ENCODE measurements at regions not wholly inside any gene's neighbourhood (a gene's known extent, or its start where the extent isn't known, plus 50 kb on each side); places are given as distances from the start of the nearest gene placed in this dataset.
"Not testable (repeated sequence)": the region's sequence is repeated elsewhere in the genome, so short reads cannot be mapped to it uniquely, and the experiment has no call there.

DNA sequence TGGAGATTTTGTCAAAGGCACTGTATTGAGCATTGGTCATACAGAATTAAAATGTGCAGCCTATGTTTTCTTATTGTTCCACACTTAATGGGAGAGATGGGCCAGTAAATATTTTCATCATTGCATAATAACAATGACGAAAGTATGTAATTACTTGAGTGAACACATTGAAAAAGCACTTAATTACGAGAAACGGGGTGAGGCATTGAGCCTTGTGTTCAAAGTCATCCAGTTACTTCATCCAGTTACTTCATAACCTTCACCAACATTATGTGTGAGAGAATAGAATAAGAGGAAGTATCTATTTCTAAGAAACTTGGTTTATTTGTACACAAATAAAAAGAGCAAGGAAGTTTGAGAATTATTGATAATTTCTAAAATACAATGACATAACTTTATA is 1427.0 kb downstream of the ADGRL3 start:
- DNase-seq, result no peak

GRCh38 chr4:62622089-62622488 is 1422.0 kb downstream of the ADGRL3 start:
- DNase-seq, result no peak

DNA sequence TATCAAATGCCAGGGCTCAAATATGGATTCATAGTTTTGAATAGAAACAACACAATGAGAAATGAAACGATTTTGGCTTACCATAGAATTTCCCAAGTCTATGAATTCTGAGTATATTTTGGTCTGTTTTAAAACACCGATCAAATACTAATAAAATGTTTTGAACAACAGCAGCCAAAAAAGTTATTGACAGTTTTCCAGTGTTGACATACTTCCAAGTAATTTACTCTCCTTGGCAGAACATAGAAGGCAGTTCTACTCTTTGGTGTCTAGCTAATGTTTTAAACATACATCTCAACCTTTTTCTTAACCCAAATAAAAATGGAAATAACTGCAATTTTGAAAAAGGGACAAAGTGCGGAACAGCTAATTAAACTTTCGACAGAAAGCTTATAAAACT is 1419.8 kb downstream of the ADGRL3 start:
- no peak for DNase-seq

DNA sequence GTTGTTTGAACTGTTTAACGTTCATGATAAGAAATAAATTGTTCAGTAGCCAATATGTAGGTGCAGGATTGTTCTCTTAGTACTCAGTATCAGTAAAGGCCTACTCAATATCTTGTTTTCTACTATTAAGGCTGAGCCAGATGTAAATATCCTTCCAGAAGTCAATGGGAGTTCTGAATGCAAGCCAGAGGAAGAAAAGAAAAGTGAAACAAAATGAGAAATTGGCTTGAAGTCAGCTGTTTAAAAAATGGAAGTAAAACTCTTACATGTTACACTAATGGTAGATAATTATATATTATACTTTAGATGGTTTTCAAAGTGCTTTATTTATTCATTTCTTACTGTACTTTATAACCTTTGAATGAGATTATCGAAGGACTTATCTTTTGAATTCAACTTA is 1417.9 kb downstream of the ADGRL3 start:
- no peak for DNase-seq

GRCh38 chr4:62601737-62602136 is 1401.6 kb downstream of the ADGRL3 start:
- no peak for DNase-seq

GRCh38 chr4:62595265-62595664 is 1395.1 kb downstream of the ADGRL3 start:
- not testable (repeated sequence) for DNase-seq

GRCh38 chr4:62591756-62592155 is 1391.6 kb downstream of the ADGRL3 start:
- no peak for DNase-seq

DNA sequence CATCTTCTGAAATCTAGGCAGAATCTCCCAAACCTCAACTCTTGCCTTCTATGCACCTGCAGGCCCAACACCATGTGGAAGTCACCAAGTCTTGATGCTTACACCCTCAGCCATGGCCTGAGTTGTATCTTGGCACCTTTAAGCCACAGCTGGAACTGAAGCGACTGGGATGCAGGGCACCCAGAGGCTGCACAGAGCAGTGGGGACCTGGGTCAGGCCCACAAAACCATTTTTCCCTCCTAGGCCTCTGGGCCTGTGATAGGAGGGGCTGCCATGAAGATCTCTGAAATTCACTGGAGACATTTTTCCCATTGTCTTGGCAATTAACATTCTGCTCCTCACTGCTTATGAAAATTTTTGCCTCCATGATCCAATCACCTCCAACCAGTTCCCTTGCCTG is 1388.5 kb downstream of the ADGRL3 start:
- no peak for DNase-seq

GRCh38 chr4:62571494-62571893 is 1371.4 kb downstream of the ADGRL3 start:
- DNase-seq, result no peak

- DNase-seq, result no peak
These were observed 1360.7 kb downstream of the ADGRL3 start for GRCh38 chr4:62560858-62561257.

GRCh38 chr4:62550121-62550520 is 1350.0 kb downstream of the ADGRL3 start:
- no peak for DNase-seq

DNA sequence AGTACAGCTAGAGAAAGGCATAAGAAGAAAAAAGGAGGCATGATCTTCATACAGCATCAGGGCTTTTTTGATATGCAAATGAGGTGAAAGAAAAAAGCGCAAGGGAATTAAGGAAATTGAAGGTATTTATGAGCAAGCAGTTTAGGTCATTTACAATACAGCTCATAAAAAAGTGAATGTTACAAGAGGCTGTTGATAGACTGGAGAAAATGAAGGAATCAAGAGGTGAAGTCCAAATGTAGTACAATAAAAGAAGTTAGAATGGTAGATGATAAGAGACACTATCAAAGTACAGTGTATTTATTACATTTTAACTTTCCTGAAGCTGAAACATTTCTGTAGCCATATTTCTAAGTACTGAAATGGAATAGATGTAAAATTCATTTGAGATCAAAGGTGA is 1349.5 kb downstream of the ADGRL3 start:
- DNase-seq, result no peak

DNA sequence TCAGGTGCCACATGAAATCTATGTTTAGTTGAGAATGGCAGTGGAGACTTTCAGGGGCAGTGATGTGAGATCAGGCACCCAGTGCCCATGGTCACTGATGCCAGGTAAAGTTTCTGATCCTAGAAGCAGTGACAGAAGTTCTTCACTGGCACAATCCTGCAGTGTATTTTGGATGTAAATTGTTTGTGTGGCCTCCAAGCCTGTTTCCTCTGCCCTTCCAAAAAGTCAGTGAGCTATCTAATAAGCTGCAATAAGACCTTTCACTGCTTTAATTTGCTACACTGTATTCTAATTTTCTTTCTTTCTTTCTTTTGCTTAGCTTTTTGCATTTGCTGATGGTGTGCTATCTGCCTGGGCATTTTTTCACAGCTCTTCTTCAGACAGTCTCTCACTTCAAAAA is 1348.6 kb downstream of the ADGRL3 start:
- no peak for DNase-seq

DNA sequence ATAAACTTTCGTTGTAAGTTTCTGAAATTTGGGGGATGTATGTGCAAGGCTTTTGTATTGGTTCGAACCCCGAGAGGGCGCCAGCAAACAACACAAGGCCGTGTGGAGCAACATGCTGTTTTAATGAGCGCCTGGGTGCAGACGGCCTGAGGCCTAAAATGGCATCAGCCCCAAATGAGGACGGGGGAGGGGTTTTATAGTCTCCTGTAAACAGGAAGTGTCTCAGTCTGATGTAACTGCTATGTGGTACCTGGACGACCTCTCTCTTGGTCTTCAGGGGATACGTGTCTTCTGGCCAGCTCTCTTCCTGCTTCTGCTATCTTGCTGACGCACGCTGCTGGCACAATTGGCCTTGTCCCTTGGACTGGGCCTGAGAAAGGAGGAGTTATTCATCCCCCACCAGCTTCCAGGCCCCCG is 1348.0 kb downstream of the ADGRL3 start:
- no peak for DNase-seq

DNA sequence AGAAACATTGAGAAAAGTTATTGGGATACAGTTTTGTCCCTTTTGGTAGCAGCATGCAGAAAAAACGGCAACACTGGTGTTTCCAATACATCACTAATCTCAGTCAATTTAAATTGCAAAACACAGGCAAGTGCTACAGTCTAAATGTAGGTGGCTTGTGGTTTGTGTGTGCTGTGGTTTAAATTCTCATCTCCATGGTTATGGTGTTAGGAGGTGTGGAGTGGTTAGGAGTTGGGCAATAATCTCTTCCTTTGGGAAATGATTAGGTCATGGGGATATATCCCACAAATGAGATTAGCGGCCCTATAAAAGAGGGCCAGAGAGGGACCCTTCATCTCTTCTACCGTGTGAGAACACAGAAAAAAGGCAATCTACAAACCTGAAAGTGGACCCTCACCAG is 1344.3 kb downstream of the ADGRL3 start:
- DNase-seq, result no peak

- no peak for DNase-seq
These were observed 1342.9 kb downstream of the ADGRL3 start for GRCh38 chr4:62543002-62543401.

GRCh38 chr4:62533573-62533972 is 1333.4 kb downstream of the ADGRL3 start:
- DNase-seq, result no peak

GRCh38 chr4:62531731-62532130 is 1331.6 kb downstream of the ADGRL3 start:
- DNase-seq, result no peak

GRCh38 chr4:62531264-62531663 is 1331.1 kb downstream of the ADGRL3 start:
- no peak for DNase-seq

DNA sequence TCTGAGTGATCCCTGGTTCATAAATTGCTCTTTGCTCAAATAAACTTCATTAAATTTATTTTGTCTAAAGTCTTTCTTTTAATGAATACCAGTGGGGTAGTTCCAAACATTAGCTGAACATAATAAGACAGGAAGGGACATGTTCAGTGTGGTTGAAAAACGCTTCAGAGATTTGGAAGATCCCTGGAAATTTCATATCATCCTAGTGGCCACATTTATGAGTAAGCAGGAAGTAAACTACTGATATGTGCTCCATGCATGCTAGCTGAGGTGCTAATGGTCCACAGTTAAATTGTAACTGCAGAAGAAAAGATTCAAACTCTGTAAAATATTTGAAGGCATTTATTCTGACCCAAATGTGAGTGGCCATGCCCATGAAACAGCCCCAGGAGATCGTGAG is 1328.7 kb downstream of the ADGRL3 start:
- DNase-seq, result no peak

GRCh38 chr4:62526671-62527070 is 1326.5 kb downstream of the ADGRL3 start:
- no peak for DNase-seq

- no peak for DNase-seq
These were observed 1323.1 kb downstream of the ADGRL3 start for GRCh38 chr4:62523256-62523655.

DNA sequence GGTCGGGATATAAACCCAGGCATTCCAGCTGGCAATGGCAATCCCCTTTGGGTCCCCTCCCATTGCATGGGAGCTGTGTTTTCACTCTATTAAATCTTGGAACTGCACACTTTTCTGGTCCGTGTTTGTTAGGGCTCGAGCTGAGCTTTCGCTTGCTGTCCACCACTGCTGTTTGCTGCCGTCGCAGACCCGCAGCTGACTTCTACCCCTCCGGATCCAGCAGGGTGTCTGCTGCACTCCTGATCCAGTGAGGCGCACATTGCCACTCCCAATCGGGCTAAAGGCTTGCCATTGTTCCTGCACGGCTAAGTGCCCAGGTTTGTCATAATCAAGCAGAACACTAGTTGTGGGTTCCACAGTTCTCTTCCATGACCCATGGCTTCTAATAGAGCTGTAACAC is 1322.1 kb downstream of the ADGRL3 start:
- no peak for DNase-seq

DNA sequence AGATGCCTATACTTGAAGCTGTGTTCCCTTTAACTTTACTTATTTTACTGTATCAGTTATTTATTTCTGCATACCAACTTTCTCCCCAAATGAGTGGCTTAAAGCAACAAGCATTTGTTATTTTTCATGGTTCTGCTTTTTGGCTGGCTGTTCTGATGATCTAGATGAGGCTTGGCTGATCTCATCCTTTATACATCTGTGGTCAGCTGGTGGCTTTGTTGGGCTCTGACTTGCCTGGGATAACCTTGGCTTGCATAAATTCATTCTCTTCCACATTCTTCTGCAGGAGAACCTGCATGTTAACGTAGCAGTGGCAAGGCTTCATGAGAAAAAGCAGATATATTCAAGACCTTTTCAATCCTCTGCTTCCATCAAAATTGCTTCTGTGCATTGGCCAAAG is 1317.6 kb downstream of the ADGRL3 start:
- no peak for DNase-seq

DNA sequence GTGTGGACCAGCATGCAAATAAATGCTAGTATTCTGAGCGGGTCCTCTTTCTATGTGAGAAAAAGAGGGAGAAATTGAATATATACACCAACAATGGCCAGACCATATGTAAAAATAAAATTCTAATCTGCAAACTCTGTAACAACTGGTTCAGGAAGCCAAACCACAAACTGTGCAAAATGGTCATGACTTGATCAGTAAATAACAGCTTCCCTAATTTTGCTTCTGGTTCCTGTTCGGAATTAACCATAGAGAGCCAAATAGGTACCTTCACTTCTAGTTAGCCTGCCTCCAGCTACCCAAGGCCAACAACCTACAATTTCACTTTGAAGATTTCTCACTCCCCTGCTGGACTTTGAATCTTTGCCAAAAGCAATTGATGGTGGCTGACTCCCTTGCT is 1313.2 kb downstream of the ADGRL3 start:
- DNase-seq, result no peak

- no peak for DNase-seq
These were observed 1312.1 kb downstream of the ADGRL3 start for GRCh38 chr4:62512271-62512670.
